Vagina (tissue), 2 donors: ENCODE measurements at regions not wholly inside any gene's neighbourhood (a gene's known extent, or its start where the extent isn't known, plus 50 kb on each side); places are given as distances from the start of the nearest gene placed in this dataset.
A peak's percentile ranks its signal among the peaks of the same experiment; 100 is the strongest.
"Not testable (repeated sequence)": the region's sequence is repeated elsewhere in the genome, so short reads cannot be mapped to it uniquely, and the experiment has no call there.

Experiments
- DNase-seq, 2 donors: peaks; one replicate each; pipeline ENCODE4 v3.0.0-alpha.2; 2017; ENCODE audit errors: extremely low spot score in 2 of 2
- H3K27ac ChIP-seq: fragments of 200-600 bp; sonication (generic); one replicate; pipeline ENCODE4 v1.5.1; 2019
- H3K27me3 ChIP-seq: fragments of 200-600 bp; sonication (generic); one replicate; pipeline ENCODE4 v1.5.1; 2019
- H3K36me3 ChIP-seq, 2 donors: fragments of 200-600 bp; sonication (generic); one replicate each; pipeline ENCODE4 v1.5.1; 2017 to 2019
- H3K4me1 ChIP-seq: fragments of 200-600 bp; sonication (generic); one replicate; pipeline ENCODE4 v1.5.1; 2019
- H3K4me3 ChIP-seq, 2 donors: fragments of 200-600 bp; sonication (generic); 1 replicate in 1 of 2; 2 replicates in 1 of 2; pipeline ENCODE4 v1.5.1; 2016 to 2019
- H3K9me3 ChIP-seq: fragments of 200-600 bp; sonication (generic); one replicate; pipeline ENCODE4 v1.5.1; 2019
- intact Hi-C: fragments of 100-400 bp; cut with DNase I; formaldehyde crosslinking; loops from one replicate; pipeline ENCODE4 v1.15.1; 2023

GRCh38 chr1:224011751-224012150 lies 102.2 kb upstream of the FBXO28 start:
- H3K27ac ChIP-seq, H3K4me3 ChIP-seq, H3K4me1 ChIP-seq, intact Hi-C loops, DNase-seq, H3K36me3 ChIP-seq, H3K9me3 ChIP-seq, H3K27me3 ChIP-seq: not testable (repeated sequence)

GRCh38 chr1:224011153-224011552 lies 102.8 kb upstream of the FBXO28 start:
- H3K36me3 ChIP-seq, H3K27me3 ChIP-seq, H3K27ac ChIP-seq, H3K9me3 ChIP-seq, intact Hi-C loops, DNase-seq, H3K4me3 ChIP-seq, H3K4me1 ChIP-seq: not testable (repeated sequence)

- H3K36me3 ChIP-seq, H3K27me3 ChIP-seq, H3K27ac ChIP-seq, H3K4me3 ChIP-seq, DNase-seq, H3K9me3 ChIP-seq, intact Hi-C loops, H3K4me1 ChIP-seq: not testable (repeated sequence)
Measured at GRCh38 chr1:224005973-224006372, 107.9 kb upstream of the FBXO28 start.

GRCh38 chr1:224004552-224005315 lies 109.2 kb upstream of the FBXO28 start:
- DNase-seq, H3K4me1 ChIP-seq, H3K27me3 ChIP-seq, H3K36me3 ChIP-seq, H3K9me3 ChIP-seq, intact Hi-C loops, H3K27ac ChIP-seq, H3K4me3 ChIP-seq: not testable (repeated sequence)

GRCh38 chr1:224003896-224004295 lies 110.0 kb upstream of the FBXO28 start:
- H3K27me3 ChIP-seq, H3K4me1 ChIP-seq, DNase-seq, intact Hi-C loops, H3K4me3 ChIP-seq, H3K27ac ChIP-seq, H3K9me3 ChIP-seq, H3K36me3 ChIP-seq: not testable (repeated sequence)

- H3K27me3 ChIP-seq, H3K27ac ChIP-seq, H3K4me1 ChIP-seq, H3K9me3 ChIP-seq, H3K36me3 ChIP-seq, DNase-seq, H3K4me3 ChIP-seq, intact Hi-C loops: not testable (repeated sequence)
Measured at GRCh38 chr1:224001757-224002156, 112.2 kb upstream of the FBXO28 start.

- H3K9me3 ChIP-seq, intact Hi-C loops, H3K27ac ChIP-seq, H3K4me3 ChIP-seq, H3K36me3 ChIP-seq, DNase-seq, H3K27me3 ChIP-seq, H3K4me1 ChIP-seq: not testable (repeated sequence)
Measured at GRCh38 chr1:223999761-224000160, 114.2 kb upstream of the FBXO28 start.

- peak overlapping the region; percentile 24 for H3K27ac ChIP-seq
- DNase-seq, H3K36me3 ChIP-seq, H3K27me3 ChIP-seq, H3K4me3 ChIP-seq, H3K4me1 ChIP-seq, H3K9me3 ChIP-seq, intact Hi-C loops: not testable (repeated sequence)
Measured at GRCh38 chr1:223998676-223999455, 115.0 kb upstream of the FBXO28 start.

- H3K27me3 ChIP-seq, H3K36me3 ChIP-seq, H3K9me3 ChIP-seq, DNase-seq, intact Hi-C loops, H3K4me3 ChIP-seq, H3K27ac ChIP-seq, H3K4me1 ChIP-seq: not testable (repeated sequence)
Measured at GRCh38 chr1:223996376-223996775, 117.5 kb upstream of the FBXO28 start.
